ENCODE measurements at regions not wholly inside any gene's neighbourhood (a gene's known extent, or its start where the extent isn't known, plus 50 kb on each side); places are given as distances from the start of the nearest gene placed in this dataset.

- TF ChIP-seq PATZ1 (tag by site-specific recombination; IDR thresholded peaks at IDR 0.05) (0 out of 2 replicates have a peak, but pooled peaks have one; percentile 13), ZNF221 (tag by site-specific recombination; IDR thresholded peaks at IDR 0.05; ENCODE audit: borderline replicate concordance) (no peak), ZNF544 (tag by site-specific recombination; IDR thresholded peaks at IDR 0.05) (0 out of 2 replicates have a peak, but pooled peaks have one; percentile 28), ZIC2 (tag by site-specific recombination; IDR thresholded peaks at IDR 0.05) (0 out of 2 replicates have a peak, but pooled peaks have one; percentile 15), ZNF548 (tag by site-specific recombination; IDR thresholded peaks at IDR 0.05) (no peak)
- Histone ChIP-seq H3K4me3 (ENCODE audit: low read depth, low read length) (no peak overlapping the region), H3K9me3 (ENCODE audit: control insufficient read depth, insufficient read depth, low read depth, low read length) (no peaks in the 10 kb centered on the region), H3K4me1 (ENCODE audit: control insufficient read depth, insufficient read depth, low read length) (no peaks in the 10 kb centered on the region), H3K36me3 (ENCODE audit: control insufficient read depth in 2 of 2, insufficient read depth in 1 of 2, low read length in 2 of 2) (no peaks in the 10 kb centered on the region), H3K27ac (ENCODE audit: extremely low read depth, low read depth, low read length) (no peak overlapping the region)
- ChIA-PET POLR2A (interaction anchor here (1.6 kb wide), 1 partner anchor 179 kb away, joined by 3 read pairs; the partner anchor contains the start of gene TNRC6C), CTCF (no interaction called here)
Observed at GRCh38 chr17:77779711-77780539, 178.6 kb upstream of the TNRC6C start.

GRCh38 chr17:77781536-77781935 is 177.0 kb upstream of the TNRC6C start:
- Histone ChIP-seq H3K9me3 (ENCODE audit: control insufficient read depth, insufficient read depth, low read depth, low read length) (no peaks in the 10 kb centered on the region), H3K4me1 (ENCODE audit: control insufficient read depth, insufficient read depth, low read length) (no peaks in the 10 kb centered on the region), H3K27ac (ENCODE audit: extremely low read depth, low read depth, low read length) (no peak overlapping the region), H3K4me3 (ENCODE audit: low read depth, low read length) (no peak overlapping the region), H3K36me3 (ENCODE audit: control insufficient read depth in 2 of 2, insufficient read depth in 1 of 2, low read length in 2 of 2) (no peaks in the 10 kb centered on the region)
- ChIA-PET POLR2A (interaction anchor here (1.4 kb wide), 1 partner anchor 177 kb away, joined by 3 read pairs; the partner anchor contains the start of gene TNRC6C), CTCF (no interaction called here)
- TF ChIP-seq ZNF280D (tag by site-specific recombination; IDR thresholded peaks at IDR 0.05) (no peak), ZBTB7A (tag by site-specific recombination; IDR thresholded peaks at IDR 0.05; ENCODE audit: low read depth) (no peak), ZNF548 (tag by site-specific recombination; IDR thresholded peaks at IDR 0.05) (no peak), ZSCAN18 (tag by site-specific recombination; IDR thresholded peaks at IDR 0.05) (no peak), MEIS1 (CRISPR knock-in tag; IDR thresholded peaks at IDR 0.05; ENCODE audit: borderline replicate concordance) (no peak), ZNF148 (tag by site-specific recombination; IDR thresholded peaks at IDR 0.05; ENCODE audit: borderline replicate concordance) (no peak), ZNF596 (tag by site-specific recombination; IDR thresholded peaks at IDR 0.05) (no peak), ZNF549 (tag by site-specific recombination; IDR thresholded peaks at IDR 0.05) (no peak), ZNF449 (tag by site-specific recombination; IDR thresholded peaks at IDR 0.05) (no peak), YY1 (tag by site-specific recombination; IDR thresholded peaks at IDR 0.05) (no peak), ZNF544 (tag by site-specific recombination; IDR thresholded peaks at IDR 0.05) (no peak), ZNF664 (tag by site-specific recombination; IDR thresholded peaks at IDR 0.05) (no peak), ZNF302 (tag by site-specific recombination; IDR thresholded peaks at IDR 0.05; ENCODE audit: low read depth) (no peak), MZF1 (tag by site-specific recombination; IDR thresholded peaks at IDR 0.05; ENCODE audit: borderline replicate concordance) (no peak), ZFP41 (tag by site-specific recombination; IDR thresholded peaks at IDR 0.05; ENCODE audit: borderline replicate concordance) (no peak), ZNF623 (tag by site-specific recombination; IDR thresholded peaks at IDR 0.05) (no peak)
